T1000 (cell line): ENCODE measurements at regions not wholly inside any gene's neighbourhood (a gene's known extent, or its start where the extent isn't known, plus 50 kb on each side); places are given as distances from the start of the nearest gene placed in this dataset.

ENCODE experiments used
- DNase-seq: peaks from one replicate; lab custom pipeline; 2025; ENCODE audit warnings: mixed read lengths; lab: John Stamatoyannopoulos, UW

DNA sequence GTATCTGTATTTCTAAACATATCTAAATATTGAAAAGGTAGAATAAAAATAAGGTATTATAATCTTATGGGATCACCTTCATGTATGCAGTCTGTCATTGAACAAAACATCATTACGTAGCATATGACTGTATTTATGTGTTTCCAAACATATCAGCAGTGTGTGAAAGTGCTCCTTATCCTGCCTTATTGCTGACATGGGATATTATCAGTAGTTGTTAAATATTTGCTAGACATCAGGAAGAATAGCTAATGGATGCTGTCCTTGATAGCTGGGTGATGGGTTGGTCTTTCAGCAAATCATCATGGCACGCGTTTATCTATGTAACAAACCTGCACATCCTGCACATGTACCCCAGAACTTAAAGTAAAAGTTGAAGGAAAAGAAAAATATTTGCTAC is 59.1 kb upstream of the FAM20A start:
- no peak for DNase-seq

DNA sequence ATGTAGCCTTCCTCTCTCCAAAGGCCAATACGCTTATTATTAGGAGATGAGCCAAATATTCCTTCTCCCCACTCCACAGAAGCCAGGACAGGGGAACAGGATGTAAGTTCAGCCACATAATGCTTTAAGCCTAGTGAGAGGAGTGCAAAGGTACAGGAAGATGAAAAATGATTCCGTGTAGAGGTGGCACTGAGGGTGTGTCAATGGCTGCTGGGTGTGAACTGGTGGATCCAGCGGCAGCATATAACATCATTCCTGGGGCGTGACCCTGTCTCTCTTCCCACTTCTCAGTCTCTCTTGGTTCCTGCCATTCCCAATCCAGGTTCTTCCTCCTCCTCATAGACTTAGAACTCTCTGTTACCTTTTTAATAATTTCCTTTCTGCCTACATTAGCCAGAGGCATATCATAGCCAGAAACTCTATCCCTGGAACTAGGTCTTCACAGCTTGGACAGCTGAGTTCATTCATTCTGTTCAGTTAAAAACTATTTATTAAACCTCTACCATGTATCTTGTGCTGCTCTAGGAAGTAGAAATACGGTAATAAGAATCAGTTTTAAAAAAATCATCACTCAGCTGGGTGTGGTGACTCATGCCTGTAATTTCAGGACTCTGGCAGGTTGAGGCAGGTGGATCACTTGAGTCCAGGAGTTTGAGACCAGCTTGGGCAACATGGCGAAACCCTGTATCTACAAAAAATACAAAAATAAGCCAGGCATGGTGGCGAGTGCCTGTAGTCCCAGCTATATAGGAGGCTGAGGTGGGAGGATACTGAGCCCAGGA is 58.0 kb upstream of the FAM20A start:
- no peak for DNase-seq

DNA sequence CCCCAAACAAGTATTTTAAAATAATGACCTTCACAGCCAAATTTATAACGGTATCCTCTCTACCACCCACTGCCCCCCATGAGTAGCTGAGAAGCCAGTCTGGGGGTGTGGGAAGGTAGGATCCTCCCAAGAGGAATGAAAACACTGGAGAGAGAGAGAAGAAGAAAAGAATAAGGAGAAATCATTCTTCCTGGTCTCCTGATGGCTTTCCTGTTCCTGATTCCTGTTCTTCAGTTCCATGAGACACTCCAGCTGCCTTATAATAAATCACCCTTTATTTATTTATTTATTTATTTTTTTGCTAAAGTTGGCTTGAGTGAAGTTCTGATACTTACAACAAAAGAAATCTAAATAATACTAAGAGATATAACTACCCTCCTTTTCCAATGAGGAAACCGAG is 56.4 kb upstream of the FAM20A start:
- no peak for DNase-seq

DNA sequence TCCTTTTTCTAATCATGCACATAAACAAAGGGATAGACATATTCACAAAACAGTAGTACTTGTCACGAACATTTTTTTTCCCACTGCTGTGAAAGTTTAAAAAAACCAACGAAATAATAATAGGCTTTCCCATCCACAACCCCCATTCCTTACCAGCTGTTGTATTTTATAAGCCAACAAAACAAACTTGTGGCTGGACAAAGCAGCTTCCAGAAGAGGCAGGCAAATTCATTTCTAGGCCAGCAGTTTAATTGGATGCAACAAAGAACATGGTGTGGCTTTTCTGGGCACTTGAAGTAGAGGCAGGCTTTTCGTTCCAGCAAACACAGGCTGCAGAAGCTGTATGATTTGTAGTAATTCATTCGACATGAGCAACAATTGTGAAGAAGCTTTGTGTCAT is 56.0 kb upstream of the FAM20A start:
- no peak for DNase-seq

DNA sequence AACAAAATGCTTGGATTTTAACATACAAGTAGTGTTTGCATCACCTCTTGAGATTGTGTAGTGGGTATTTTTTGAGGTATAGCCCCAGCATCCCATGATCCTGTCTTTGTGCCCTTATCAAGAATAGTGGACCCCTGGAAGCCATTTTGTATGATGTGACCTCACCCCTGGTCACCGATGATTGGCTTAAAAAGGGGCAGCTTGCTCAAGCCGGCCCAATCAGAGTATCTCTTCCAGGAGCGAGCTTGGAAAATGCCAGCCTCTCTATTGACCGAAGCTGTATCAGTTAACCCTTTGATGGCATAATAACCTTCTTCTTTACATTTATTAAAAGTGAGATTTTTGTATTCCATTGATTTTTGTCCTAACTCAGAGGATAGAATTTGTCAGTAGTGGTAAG is 55.5 kb upstream of the FAM20A start:
- no peak for DNase-seq
